Fibroblast of lung (primary cell): ENCODE measurements at regions not wholly inside any gene's neighbourhood (a gene's known extent, or its start where the extent isn't known, plus 50 kb on each side); places are given as distances from the start of the nearest gene placed in this dataset.

ENCODE experiments used
- EZH2 ChIP-seq: IDR thresholded peaks from 2 replicates; pipeline ENCODE4 v1.5.1; 2012; ENCODE audit warnings: low read length, control low read depth, mild to moderate bottlenecking; ENCODE audit errors: missing control alignments
- TF ChIP-seq, protein P1 (sequence below), 2 donors: IDR thresholded peaks in 1 of 2; conservative IDR thresholded peaks in 1 of 2; 1 replicate in 1 of 2; 2 replicates in 1 of 2; pipeline ENCODE4 v1.5.1; 2011 to 2012; ENCODE audit warnings: low read length in 2 of 2, control low read depth in 1 of 2, inconsistent platforms in 1 of 2, low read depth in 1 of 2, mild to moderate bottlenecking in 1 of 2

GRCh38 chr13:86445672-86446071 lies 646.5 kb upstream of the SLITRK6 start:
- TF ChIP-seq, protein P1, sequence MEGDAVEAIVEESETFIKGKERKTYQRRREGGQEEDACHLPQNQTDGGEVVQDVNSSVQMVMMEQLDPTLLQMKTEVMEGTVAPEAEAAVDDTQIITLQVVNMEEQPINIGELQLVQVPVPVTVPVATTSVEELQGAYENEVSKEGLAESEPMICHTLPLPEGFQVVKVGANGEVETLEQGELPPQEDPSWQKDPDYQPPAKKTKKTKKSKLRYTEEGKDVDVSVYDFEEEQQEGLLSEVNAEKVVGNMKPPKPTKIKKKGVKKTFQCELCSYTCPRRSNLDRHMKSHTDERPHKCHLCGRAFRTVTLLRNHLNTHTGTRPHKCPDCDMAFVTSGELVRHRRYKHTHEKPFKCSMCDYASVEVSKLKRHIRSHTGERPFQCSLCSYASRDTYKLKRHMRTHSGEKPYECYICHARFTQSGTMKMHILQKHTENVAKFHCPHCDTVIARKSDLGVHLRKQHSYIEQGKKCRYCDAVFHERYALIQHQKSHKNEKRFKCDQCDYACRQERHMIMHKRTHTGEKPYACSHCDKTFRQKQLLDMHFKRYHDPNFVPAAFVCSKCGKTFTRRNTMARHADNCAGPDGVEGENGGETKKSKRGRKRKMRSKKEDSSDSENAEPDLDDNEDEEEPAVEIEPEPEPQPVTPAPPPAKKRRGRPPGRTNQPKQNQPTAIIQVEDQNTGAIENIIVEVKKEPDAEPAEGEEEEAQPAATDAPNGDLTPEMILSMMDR (conservative IDR thresholded peaks at IDR 0.05 in 1 of 2, IDR thresholded peaks at IDR 0.05 in 1 of 2; ENCODE audit: low read depth in 1 of 2, low read length in 2 of 2), result no peak
- no peak for TF ChIP-seq EZH2
